ENCODE measurements at regions not wholly inside any gene's neighbourhood (a gene's known extent, or its start where the extent isn't known, plus 50 kb on each side); places are given as distances from the start of the nearest gene placed in this dataset.

DNA sequence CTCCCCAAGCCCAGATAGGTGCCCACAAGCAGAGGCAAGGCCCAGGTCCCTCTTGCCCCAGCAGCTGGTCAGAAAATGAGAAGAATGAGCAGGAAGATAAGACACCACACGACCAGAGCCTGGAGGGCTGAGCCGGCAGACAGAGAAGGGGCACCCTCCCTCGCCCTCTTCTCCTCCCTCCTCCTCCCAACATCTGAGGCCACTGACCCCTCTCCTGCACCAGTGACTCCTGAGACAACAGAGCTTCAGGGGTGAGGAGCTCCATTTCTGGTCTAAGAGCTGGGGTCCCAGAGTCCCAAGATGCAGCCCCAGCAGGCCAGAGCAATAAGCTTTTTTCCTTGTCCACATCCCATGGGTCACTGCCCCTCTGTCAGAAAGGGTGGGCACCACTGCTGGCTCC, 159.2 kb downstream of the TRIM29 start:
- TF ChIP-seq POLR2AphosphoS5 (IDR thresholded peaks at IDR 0.05; ENCODE audit: low read depth, low read length) (no peak), TAF1 (IDR thresholded peaks at IDR 0.05; ENCODE audit: borderline replicate concordance, low read depth, low read length) (no peak), POLR2A (IDR thresholded peaks at IDR 0.05; ENCODE audit: low read depth, low read length) (no peak)
